ENCODE measurements at regions not wholly inside any gene's neighbourhood (a gene's known extent, or its start where the extent isn't known, plus 50 kb on each side); places are given as distances from the start of the nearest gene placed in this dataset.
"Not testable (repeated sequence)": the region's sequence is repeated elsewhere in the genome, so short reads cannot be mapped to it uniquely, and the experiment has no call there.

- no peak overlapping the region for H3K27ac Mint-ChIP-seq
- H3K4me3 Mint-ChIP-seq, result no peak overlapping the region
- H3K4me1 Mint-ChIP-seq, result no peaks in the 10 kb centered on the region
- H3K36me3 Mint-ChIP-seq, result no peaks in the 10 kb centered on the region
- H3K9me3 Mint-ChIP-seq, result peaks cover 10 to 35% (median 17%) of the 10 kb centered on the region in 6 donors
- H3K27me3 Mint-ChIP-seq (ENCODE audit: low read depth in 3 of 3), result peaks cover 0 to 2% (median 0%) of the 10 kb centered on the region in 3 donors
- DNase-seq, result no peak
Measured at GRCh38 chr1:102110586-102110985, 113.9 kb upstream of the OLFM3 start.

GRCh38 chr1:102109493-102109892 lies 112.8 kb upstream of the OLFM3 start:
- H3K9me3 Mint-ChIP-seq, result peaks cover 10 to 35% (median 19%) of the 10 kb centered on the region in 6 donors
- DNase-seq; H3K27ac Mint-ChIP-seq; H3K4me1 Mint-ChIP-seq; H3K4me3 Mint-ChIP-seq; H3K36me3 Mint-ChIP-seq; H3K27me3 Mint-ChIP-seq (ENCODE audit: low read depth in 3 of 3): not testable (repeated sequence)

DNA sequence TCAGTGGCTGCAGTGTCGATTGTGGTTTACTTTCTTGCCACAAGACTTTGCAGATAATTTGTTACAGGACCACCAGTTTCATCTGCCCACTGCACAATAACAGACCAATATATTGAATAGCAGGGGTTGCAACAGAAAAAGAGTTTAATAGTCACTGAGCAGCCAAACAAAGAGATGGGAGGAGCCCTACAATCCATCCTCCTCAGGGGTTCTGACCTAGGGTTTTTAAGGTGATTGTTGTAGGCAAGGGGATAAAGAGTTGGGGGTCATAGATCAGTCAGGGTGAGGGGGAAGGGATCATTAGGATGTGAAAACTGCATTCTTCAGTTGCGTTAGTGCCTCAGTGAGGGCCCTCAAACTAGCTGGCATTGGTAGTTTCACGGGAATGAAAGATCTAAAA lies 110.7 kb upstream of the OLFM3 start:
- Mint-ChIP-seq H3K4me3 (no peak overlapping the region), H3K27ac (no peak overlapping the region), H3K36me3 (no peaks in the 10 kb centered on the region), H3K27me3 (ENCODE audit: low read depth in 3 of 3) (peaks cover 0 to 2% (median 0%) of the 10 kb centered on the region in 3 donors), H3K9me3 (peaks cover 10 to 31% (median 16%) of the 10 kb centered on the region in 6 donors), H3K4me1 (no peaks in the 10 kb centered on the region)
- no peak for DNase-seq

DNA sequence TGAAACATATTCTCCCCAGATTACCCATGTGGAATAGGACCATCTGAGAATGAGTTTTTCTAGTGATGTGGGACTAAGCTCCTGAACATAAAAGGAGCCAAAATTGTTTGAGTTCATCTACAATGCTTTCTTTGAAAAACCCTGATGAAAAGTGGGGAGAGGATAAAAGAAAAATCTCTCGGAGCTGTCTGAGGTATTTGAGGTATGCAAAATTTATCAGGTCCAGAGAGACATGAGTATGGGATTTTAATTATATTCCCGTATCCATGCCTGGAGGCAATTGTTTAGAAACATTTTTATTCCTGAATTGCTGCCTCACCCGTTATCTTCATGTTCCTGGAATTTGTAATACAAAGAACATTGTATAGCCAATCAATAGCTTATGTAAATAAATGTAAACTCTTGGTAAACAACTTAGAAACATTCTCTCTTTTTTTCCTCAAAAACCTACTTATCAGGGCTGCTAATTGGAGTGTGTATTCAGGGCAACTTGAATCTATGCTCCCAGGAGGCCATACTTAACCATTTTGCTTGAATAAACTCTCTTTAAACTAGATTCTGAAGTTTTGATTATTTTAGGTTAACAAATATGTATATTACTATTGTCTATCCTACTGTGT lies 109.3 kb upstream of the OLFM3 start:
- peaks cover 0 to 2% (median 0%) of the 10 kb centered on the region in 3 donors for H3K27me3 Mint-ChIP-seq (ENCODE audit: low read depth in 3 of 3)
- no peaks in the 10 kb centered on the region for H3K36me3 Mint-ChIP-seq
- no peak for DNase-seq
- peaks cover 12 to 23% (median 13%) of the 10 kb centered on the region in 6 donors for H3K9me3 Mint-ChIP-seq
- H3K4me3 Mint-ChIP-seq, result no peak overlapping the region
- no peaks in the 10 kb centered on the region for H3K4me1 Mint-ChIP-seq
- no peak overlapping the region for H3K27ac Mint-ChIP-seq

DNA sequence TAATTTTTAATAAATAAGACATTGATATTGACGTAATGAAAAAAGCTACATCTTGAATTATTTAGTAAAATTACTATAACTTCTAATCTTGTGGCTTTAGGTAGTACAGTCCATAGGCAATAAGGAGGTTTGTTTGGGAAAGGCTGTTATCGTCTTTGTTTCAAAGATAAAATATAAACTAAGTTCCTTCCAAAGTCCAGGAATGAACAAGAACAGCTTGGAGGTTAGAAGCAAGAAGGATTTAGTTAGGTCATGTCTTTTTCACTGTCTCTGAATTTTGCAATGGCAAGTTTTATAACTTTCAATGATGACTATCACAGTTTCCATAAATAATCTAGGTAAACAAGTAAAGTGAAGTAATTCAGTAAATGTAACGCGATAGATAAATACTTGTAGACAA lies 106.9 kb upstream of the OLFM3 start:
- Mint-ChIP-seq H3K27ac (no peak overlapping the region), H3K27me3 (ENCODE audit: low read depth in 3 of 3) (peaks cover 0 to 3% (median 0%) of the 10 kb centered on the region in 3 donors), H3K4me3 (no peak overlapping the region), H3K9me3 (peaks cover 5 to 12% (median 9%) of the 10 kb centered on the region in 6 donors), H3K36me3 (no peaks in the 10 kb centered on the region), H3K4me1 (no peaks in the 10 kb centered on the region)
- no peak for DNase-seq

DNA sequence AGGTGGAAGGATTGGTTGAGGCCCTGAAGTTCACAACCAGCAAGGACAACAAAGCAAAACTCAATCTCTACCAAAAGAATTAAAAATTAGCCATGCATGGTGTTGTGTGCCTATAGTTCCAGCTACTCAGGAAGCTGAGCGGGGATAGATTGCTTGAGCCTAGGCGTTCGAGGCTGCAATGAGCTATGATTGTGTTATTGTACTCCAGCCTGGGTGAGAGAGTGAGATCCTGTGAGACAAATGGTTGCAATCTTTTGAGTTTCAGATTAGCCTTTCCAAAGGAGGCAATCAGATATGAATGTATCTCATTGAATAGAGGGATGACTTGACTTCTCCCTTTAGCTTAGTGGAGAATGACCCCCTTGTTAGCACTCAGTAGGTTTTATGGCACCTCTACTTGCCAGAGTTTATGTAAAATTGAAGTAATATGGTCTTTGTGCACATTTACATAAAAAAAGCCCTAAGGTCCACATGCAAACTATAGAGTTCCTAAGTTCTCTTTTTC lies 105.6 kb upstream of the OLFM3 start:
- no peak overlapping the region for H3K27ac Mint-ChIP-seq
- no peaks in the 10 kb centered on the region for H3K4me1 Mint-ChIP-seq
- no peak for DNase-seq
- H3K9me3 Mint-ChIP-seq, result peaks cover 3 to 8% (median 5%) of the 10 kb centered on the region in 6 donors
- no peak overlapping the region for H3K4me3 Mint-ChIP-seq
- no peaks in the 10 kb centered on the region for H3K36me3 Mint-ChIP-seq
- peaks cover 0 to 2% (median 0%) of the 10 kb centered on the region in 3 donors for H3K27me3 Mint-ChIP-seq (ENCODE audit: low read depth in 3 of 3)

- peaks cover 0 to 2% (median 0%) of the 10 kb centered on the region in 3 donors for H3K27me3 Mint-ChIP-seq (ENCODE audit: low read depth in 3 of 3)
- no peak overlapping the region for H3K27ac Mint-ChIP-seq
- no peaks in the 10 kb centered on the region for H3K36me3 Mint-ChIP-seq
- no peak overlapping the region for H3K4me3 Mint-ChIP-seq
- peaks cover 0 to 5% (median 4%) of the 10 kb centered on the region in 6 donors for H3K9me3 Mint-ChIP-seq
- H3K4me1 Mint-ChIP-seq, result no peaks in the 10 kb centered on the region
- no peak for DNase-seq
Measured at GRCh38 chr1:102100666-102101065, 103.9 kb upstream of the OLFM3 start.

DNA sequence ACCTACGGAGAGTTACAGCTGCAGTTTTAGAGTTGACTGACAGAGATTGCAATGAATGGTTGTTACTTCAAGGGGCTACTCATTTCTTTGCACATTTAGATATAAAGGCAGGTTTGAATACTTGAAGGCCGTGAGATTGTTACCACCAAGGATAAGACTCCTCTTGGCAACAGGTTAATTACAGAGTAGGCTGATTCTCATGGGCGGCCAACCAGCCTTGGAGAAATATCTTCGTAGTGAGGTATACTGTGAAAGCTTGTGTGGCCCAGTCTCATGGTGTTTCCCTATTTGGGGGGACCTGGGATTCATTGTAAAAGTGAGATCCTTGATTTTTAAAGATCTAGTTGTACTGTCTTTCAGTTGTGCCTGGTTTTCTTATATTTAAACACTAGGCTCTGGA lies 103.2 kb upstream of the OLFM3 start:
- Mint-ChIP-seq H3K9me3 (peaks cover 0 to 5% (median 2%) of the 10 kb centered on the region in 6 donors), H3K4me1 (no peaks in the 10 kb centered on the region), H3K4me3 (no peak overlapping the region), H3K36me3 (no peaks in the 10 kb centered on the region), H3K27me3 (ENCODE audit: low read depth in 3 of 3) (peaks cover 0 to 2% (median 0%) of the 10 kb centered on the region in 3 donors), H3K27ac (no peak overlapping the region)
- no peak for DNase-seq

- DNase-seq, result no peak
- H3K27ac Mint-ChIP-seq, result no peak overlapping the region
- H3K9me3 Mint-ChIP-seq, result peaks cover 0 to 5% (median 3%) of the 10 kb centered on the region in 6 donors
- no peaks in the 10 kb centered on the region for H3K36me3 Mint-ChIP-seq
- peaks cover 0 to 2% (median 0%) of the 10 kb centered on the region in 3 donors for H3K27me3 Mint-ChIP-seq (ENCODE audit: low read depth in 3 of 3)
- no peak overlapping the region for H3K4me3 Mint-ChIP-seq
- H3K4me1 Mint-ChIP-seq, result no peaks in the 10 kb centered on the region
Measured at GRCh38 chr1:102098536-102098935, 101.8 kb upstream of the OLFM3 start.

GRCh38 chr1:102098081-102098480 lies 101.4 kb upstream of the OLFM3 start:
- H3K27ac Mint-ChIP-seq, result no peak overlapping the region
- no peaks in the 10 kb centered on the region for H3K4me1 Mint-ChIP-seq
- H3K4me3 Mint-ChIP-seq, result no peak overlapping the region
- peaks cover 0 to 5% (median 3%) of the 10 kb centered on the region in 6 donors for H3K9me3 Mint-ChIP-seq
- H3K36me3 Mint-ChIP-seq, result no peaks in the 10 kb centered on the region
- DNase-seq, result no peak
- H3K27me3 Mint-ChIP-seq (ENCODE audit: low read depth in 3 of 3), result peaks cover 0 to 2% (median 0%) of the 10 kb centered on the region in 3 donors

- Mint-ChIP-seq H3K9me3 (peaks cover 0 to 5% (median 3%) of the 10 kb centered on the region in 6 donors), H3K27me3 (ENCODE audit: low read depth in 3 of 3) (peaks cover 0 to 2% (median 0%) of the 10 kb centered on the region in 3 donors), H3K4me3 (no peak overlapping the region), H3K4me1 (no peaks in the 10 kb centered on the region), H3K36me3 (no peaks in the 10 kb centered on the region), H3K27ac (no peak overlapping the region)
- DNase-seq, result no peak
Measured at GRCh38 chr1:102097451-102097850, 100.7 kb upstream of the OLFM3 start.

GRCh38 chr1:102096162-102096561 lies 99.4 kb upstream of the OLFM3 start:
- Mint-ChIP-seq H3K9me3 (peaks cover 0 to 7% (median 2%) of the 10 kb centered on the region in 6 donors), H3K27ac (no peak overlapping the region), H3K4me3 (no peak overlapping the region), H3K27me3 (ENCODE audit: low read depth in 3 of 3) (peaks cover 0 to 2% (median 0%) of the 10 kb centered on the region in 3 donors), H3K4me1 (no peaks in the 10 kb centered on the region), H3K36me3 (no peaks in the 10 kb centered on the region)
- no peak for DNase-seq

DNA sequence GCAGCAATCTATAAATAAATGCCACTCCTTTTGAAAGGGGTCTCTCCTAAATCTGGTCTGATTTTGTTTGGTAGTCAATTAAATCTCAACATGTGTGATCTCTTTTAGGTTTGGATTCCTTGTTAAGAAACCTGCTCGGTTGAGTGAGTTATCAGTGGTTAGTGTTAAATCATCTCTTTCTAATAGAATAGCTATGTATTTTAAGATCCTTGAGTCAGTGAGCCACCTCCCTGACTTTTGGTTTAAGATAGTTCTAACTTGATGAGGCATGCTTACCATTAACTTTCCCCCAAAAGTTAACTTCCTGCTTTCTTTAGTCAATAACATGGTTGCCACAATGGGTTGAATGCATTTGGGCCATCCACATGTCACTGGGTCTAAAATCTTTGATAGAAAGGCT lies 93.1 kb upstream of the OLFM3 start:
- no peaks in the 10 kb centered on the region for H3K4me1 Mint-ChIP-seq
- no peaks in the 10 kb centered on the region for H3K36me3 Mint-ChIP-seq
- DNase-seq, result no peak
- peaks cover 0 to 18% (median 7%) of the 10 kb centered on the region in 6 donors for H3K9me3 Mint-ChIP-seq
- no peak overlapping the region for H3K4me3 Mint-ChIP-seq
- H3K27ac Mint-ChIP-seq, result no peak overlapping the region
- H3K27me3 Mint-ChIP-seq (ENCODE audit: low read depth in 3 of 3), result peaks cover 0 to 2% (median 0%) of the 10 kb centered on the region in 3 donors

DNA sequence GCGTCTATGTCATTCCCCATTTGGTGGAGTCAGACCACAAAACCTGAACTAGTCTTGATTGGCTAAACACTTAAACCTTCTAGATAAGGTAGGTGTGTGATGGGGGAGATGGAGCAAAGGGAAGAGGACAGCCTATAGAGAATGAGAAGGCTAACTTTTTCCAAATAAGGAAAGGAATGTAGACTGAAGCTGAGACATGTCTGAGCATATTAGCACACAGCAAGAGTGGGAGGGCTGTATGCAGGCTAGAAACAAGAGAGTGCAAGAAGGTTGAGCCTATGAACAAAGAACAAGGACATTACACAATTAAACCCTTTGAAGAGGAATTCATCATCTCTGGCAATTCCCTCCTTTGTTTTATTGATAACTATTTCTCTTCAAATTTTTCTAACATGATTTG lies 89.2 kb upstream of the OLFM3 start:
- Mint-ChIP-seq H3K36me3 (no peaks in the 10 kb centered on the region), H3K4me3 (no peak overlapping the region), H3K9me3 (peaks cover 0 to 26% (median 5%) of the 10 kb centered on the region in 6 donors), H3K27ac (no peak overlapping the region), H3K27me3 (ENCODE audit: low read depth in 3 of 3) (peaks cover 0 to 3% (median 2%) of the 10 kb centered on the region in 3 donors), H3K4me1 (no peaks in the 10 kb centered on the region)
- no peak for DNase-seq
